Ishikawa (cell line): ENCODE measurements at regions not wholly inside any gene's neighbourhood (a gene's known extent, or its start where the extent isn't known, plus 50 kb on each side); places are given as distances from the start of the nearest gene placed in this dataset.

Source experiments
- CREB1 ChIP-seq: IDR thresholded peaks from 2 replicates; pipeline ENCODE4 v1.6.1; 2012; ENCODE audit warnings: low read depth
- FOXM1 ChIP-seq: IDR thresholded peaks from 2 replicates; pipeline ENCODE4 v1.6.1; 2012; ENCODE audit warnings: low read depth, borderline replicate concordance
- RAD21 ChIP-seq: IDR thresholded peaks from 2 replicates; pipeline ENCODE4 v1.6.1; 2012; ENCODE audit warnings: low read depth
- TAF1 ChIP-seq: IDR thresholded peaks from 2 replicates; pipeline ENCODE4 v1.6.1; 2012; ENCODE audit warnings: low read depth, mild to moderate bottlenecking
- TCF12 ChIP-seq: IDR thresholded peaks from 2 replicates; pipeline ENCODE4 v1.6.1; 2012; ENCODE audit warnings: low read depth
- ZBTB7A ChIP-seq: IDR thresholded peaks from 2 replicates; pipeline ENCODE4 v1.6.1; 2012; ENCODE audit warnings: low read depth
- TF ChIP-seq, protein P1 (sequence below): IDR thresholded peaks from 2 replicates; pipeline ENCODE4 v1.6.1; 2012; ENCODE audit warnings: low read depth, mild to moderate bottlenecking
- TF ChIP-seq, protein P2 (sequence below): IDR thresholded peaks from 2 replicates; pipeline ENCODE4 v1.6.1; 2012
- TF ChIP-seq, protein P3 (sequence below): IDR thresholded peaks from 2 replicates; pipeline ENCODE4 v1.6.1; 2012

DNA sequence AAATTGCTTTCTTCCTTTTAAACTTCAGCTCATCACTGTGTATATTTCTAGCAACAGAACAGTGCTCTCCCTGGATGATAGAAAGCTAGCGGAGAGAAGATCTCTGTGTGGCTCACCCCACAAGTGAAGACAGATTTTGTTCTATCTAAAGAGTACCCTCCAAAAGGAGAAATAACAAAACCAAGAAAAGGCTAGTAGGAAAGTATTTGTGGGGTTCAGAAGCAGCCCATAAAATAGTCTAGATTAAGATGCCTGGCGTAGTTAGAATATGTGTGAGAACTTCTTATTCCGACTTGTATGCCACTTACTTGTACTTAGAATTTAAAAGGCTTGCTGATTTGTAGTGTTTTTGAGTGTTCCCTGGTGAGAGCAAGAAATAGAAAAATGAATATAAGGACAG is 214.9 kb upstream of the IL12A start:
- TF ChIP-seq FOXM1 = no peak
- TF ChIP-seq, protein P1, sequence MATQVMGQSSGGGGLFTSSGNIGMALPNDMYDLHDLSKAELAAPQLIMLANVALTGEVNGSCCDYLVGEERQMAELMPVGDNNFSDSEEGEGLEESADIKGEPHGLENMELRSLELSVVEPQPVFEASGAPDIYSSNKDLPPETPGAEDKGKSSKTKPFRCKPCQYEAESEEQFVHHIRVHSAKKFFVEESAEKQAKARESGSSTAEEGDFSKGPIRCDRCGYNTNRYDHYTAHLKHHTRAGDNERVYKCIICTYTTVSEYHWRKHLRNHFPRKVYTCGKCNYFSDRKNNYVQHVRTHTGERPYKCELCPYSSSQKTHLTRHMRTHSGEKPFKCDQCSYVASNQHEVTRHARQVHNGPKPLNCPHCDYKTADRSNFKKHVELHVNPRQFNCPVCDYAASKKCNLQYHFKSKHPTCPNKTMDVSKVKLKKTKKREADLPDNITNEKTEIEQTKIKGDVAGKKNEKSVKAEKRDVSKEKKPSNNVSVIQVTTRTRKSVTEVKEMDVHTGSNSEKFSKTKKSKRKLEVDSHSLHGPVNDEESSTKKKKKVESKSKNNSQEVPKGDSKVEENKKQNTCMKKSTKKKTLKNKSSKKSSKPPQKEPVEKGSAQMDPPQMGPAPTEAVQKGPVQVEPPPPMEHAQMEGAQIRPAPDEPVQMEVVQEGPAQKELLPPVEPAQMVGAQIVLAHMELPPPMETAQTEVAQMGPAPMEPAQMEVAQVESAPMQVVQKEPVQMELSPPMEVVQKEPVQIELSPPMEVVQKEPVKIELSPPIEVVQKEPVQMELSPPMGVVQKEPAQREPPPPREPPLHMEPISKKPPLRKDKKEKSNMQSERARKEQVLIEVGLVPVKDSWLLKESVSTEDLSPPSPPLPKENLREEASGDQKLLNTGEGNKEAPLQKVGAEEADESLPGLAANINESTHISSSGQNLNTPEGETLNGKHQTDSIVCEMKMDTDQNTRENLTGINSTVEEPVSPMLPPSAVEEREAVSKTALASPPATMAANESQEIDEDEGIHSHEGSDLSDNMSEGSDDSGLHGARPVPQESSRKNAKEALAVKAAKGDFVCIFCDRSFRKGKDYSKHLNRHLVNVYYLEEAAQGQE = no peak
- TF ChIP-seq, protein P2, sequence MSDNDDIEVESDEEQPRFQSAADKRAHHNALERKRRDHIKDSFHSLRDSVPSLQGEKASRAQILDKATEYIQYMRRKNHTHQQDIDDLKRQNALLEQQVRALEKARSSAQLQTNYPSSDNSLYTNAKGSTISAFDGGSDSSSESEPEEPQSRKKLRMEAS = no peak
- TF ChIP-seq TCF12 = no peak
- TF ChIP-seq TAF1 = no peak
- no peak for TF ChIP-seq ZBTB7A
- TF ChIP-seq CREB1 = no peak
- TF ChIP-seq, protein P3, sequence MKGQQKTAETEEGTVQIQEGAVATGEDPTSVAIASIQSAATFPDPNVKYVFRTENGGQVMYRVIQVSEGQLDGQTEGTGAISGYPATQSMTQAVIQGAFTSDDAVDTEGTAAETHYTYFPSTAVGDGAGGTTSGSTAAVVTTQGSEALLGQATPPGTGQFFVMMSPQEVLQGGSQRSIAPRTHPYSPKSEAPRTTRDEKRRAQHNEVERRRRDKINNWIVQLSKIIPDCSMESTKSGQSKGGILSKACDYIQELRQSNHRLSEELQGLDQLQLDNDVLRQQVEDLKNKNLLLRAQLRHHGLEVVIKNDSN = no peak
- no peak for TF ChIP-seq RAD21
